PC-3 (cell line): ENCODE measurements at regions not wholly inside any gene's neighbourhood (a gene's known extent, or its start where the extent isn't known, plus 50 kb on each side); places are given as distances from the start of the nearest gene placed in this dataset.

ENCODE experiments used
- ATAC-seq: fragments of 200-7000 bp; cut with Tn5 transposase; 2 replicates; pipeline ENCODE4 v1.9.1; 2020; ENCODE audit warnings: mild to moderate bottlenecking, moderate library complexity
- BruUV-seq: library from RNA; stranded (reverse); fragments of 400-500 nt; replicated peaks from 2 replicates; lab custom pipeline; 2021; lab: Mats Ljungman, UMichigan
- CTCF ChIA-PET: fragments of 300-600 bp; sonication (Branson Sonifier 250); formaldehyde crosslinking; loops from one replicate; lab custom pipeline; 2022; ENCODE audit warnings: antibody characterized with exemption; lab: Charles Lee
- POLR2A ChIA-PET: fragments of 300-600 bp; sonication (Branson Sonifier 250); formaldehyde crosslinking; loops from one replicate; lab custom pipeline; 2022; ENCODE audit warnings: antibody characterized with exemption; ENCODE audit not compliant: unreplicated experiment; lab: Charles Lee
- DNase-seq: peaks from one replicate; pipeline ENCODE4 v3.0.0-alpha.2; 2015
- H2AFZ ChIP-seq: fragments of 300-600 bp; sonication (generic); 2 replicates; pipeline ENCODE4 v1.6.0; 2016; ENCODE audit warnings: antibody characterized with exemption, low read length
- H3F3A ChIP-seq: fragments of 300-600 bp; sonication (generic); one replicate; pipeline ENCODE4 v1.6.0; 2017; ENCODE audit warnings: antibody characterized with exemption, low read length, control low read depth, mild to moderate bottlenecking; ENCODE audit not compliant: unreplicated experiment
- H3K27ac ChIP-seq: fragments of 300-600 bp; sonication (generic); 2 replicates; pipeline ENCODE4 v1.5.1; 2016; ENCODE audit warnings: mild to moderate bottlenecking, low read length
- H3K27me3 ChIP-seq: fragments of 300-600 bp; sonication (generic); 2 replicates; pipeline ENCODE4 v1.6.1; 2016; ENCODE audit warnings: low read length, mixed read lengths
- H3K36me3 ChIP-seq: fragments of 300-600 bp; sonication (generic); 2 replicates; pipeline ENCODE4 v1.6.1; 2016; ENCODE audit warnings: low read depth, mixed run types, low read length, mixed read lengths
- H3K4me1 ChIP-seq: fragments of 300-600 bp; sonication (generic); 2 replicates; pipeline ENCODE4 v1.5.1; 2016; ENCODE audit warnings: low read length; ENCODE audit not compliant: insufficient read depth
- H3K4me2 ChIP-seq: fragments of 300-600 bp; sonication (generic); 2 replicates; pipeline ENCODE4 v1.6.0; 2016; ENCODE audit warnings: low read length
- H3K4me3 ChIP-seq: fragments of 300-600 bp; sonication (generic); 2 replicates; pipeline ENCODE4 v1.5.1; 2016; ENCODE audit warnings: mild to moderate bottlenecking, low read length, mixed read lengths
- H3K79me2 ChIP-seq: fragments of 300-600 bp; sonication (generic); 2 replicates; pipeline ENCODE4 v1.6.1; 2017; ENCODE audit warnings: low read length, mixed read lengths
- H3K9ac ChIP-seq: fragments of 300-600 bp; sonication (generic); 2 replicates; pipeline ENCODE4 v1.6.0; 2016; ENCODE audit warnings: mild to moderate bottlenecking, low read length
- H3K9me2 ChIP-seq: fragments of 300-600 bp; sonication (generic); replicated peaks from 2 replicates; pipeline ENCODE4 v1.6.1; 2016; ENCODE audit warnings: mixed run types, low read length, mixed read lengths
- H3K9me3 ChIP-seq: fragments of 300-600 bp; sonication (generic); 2 replicates; pipeline ENCODE4 v1.6.1; 2016; ENCODE audit warnings: low read length, mixed read lengths
- H4K20me1 ChIP-seq: fragments of 300-600 bp; sonication (generic); 2 replicates; pipeline ENCODE4 v1.6.1; 2016; ENCODE audit warnings: low read length, mixed read lengths
- EZH2 ChIP-seq: fragments of 300-600 bp; sonication (generic); IDR thresholded peaks from one replicate; pipeline ENCODE4 v1.6.1; 2017; ENCODE audit warnings: antibody characterized with exemption, mild to moderate bottlenecking, low read length; ENCODE audit not compliant: unreplicated experiment
- EZH2phosphoT487 ChIP-seq: fragments of 300-600 bp; sonication (generic); IDR thresholded peaks from 2 replicates; pipeline ENCODE4 v1.6.1; 2018; ENCODE audit warnings: mild to moderate bottlenecking, antibody characterized with exemption, low read length, borderline replicate concordance
- intact Hi-C: fragments of 100-400 bp; cut with micrococcal nuclease; formaldehyde crosslinking; loops from 2 replicates; pipeline ENCODE4 v1.9.0; 2023
- TF ChIP-seq, protein P1 (sequence below): fragments of 300-600 bp; sonication (generic); conservative IDR thresholded peaks from 2 replicates; pipeline ENCODE4 v1.5.1; 2017; ENCODE audit warnings: antibody characterized with exemption, low read depth, mild to moderate bottlenecking, low read length

DNA sequence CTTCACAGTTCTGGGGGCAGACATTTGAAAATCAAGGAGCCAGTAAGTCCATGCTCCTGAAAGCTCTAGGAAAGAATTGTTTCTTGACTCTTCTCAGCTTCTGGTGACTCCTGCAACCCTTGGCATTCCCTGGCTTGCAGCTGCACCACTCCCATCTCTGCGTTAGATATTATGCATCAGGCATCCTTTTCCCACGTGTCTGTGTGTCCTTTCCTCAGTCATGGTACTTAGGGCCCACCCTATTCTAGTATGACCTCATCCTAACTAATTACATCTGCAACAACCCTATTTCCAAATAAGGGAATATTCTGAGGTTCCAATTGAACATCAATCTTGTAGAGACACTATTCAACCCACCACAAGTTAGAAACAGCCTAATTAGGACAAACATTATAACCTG, 931.7 kb upstream of the CHAC2 start:
- Histone ChIP-seq H3K9ac (no peak overlapping the region), H3K4me3 (no peak overlapping the region), H3F3A (no peaks in the 10 kb centered on the region), H3K4me2 (no peak overlapping the region), H3K4me1 (no peaks in the 10 kb centered on the region), H4K20me1 (no peaks in the 10 kb centered on the region), H3K36me3 (no peaks in the 10 kb centered on the region), H3K79me2 (no peaks in the 10 kb centered on the region), H3K27ac (no peak overlapping the region), H3K27me3 (no peaks in the 10 kb centered on the region), H3K9me3 (no peaks in the 10 kb centered on the region), H3K9me2 (no peaks in the 10 kb centered on the region), H2AFZ (no peak overlapping the region)
- ATAC-seq (no peak), DNase-seq (no peak)
- intact Hi-C loops = no loop called here
- POLR2A ChIA-PET = no interaction called here
- BruUV-seq = no TSS peak
- CTCF ChIA-PET = no interaction called here
- TF ChIP-seq EZH2 = no peak

DNA sequence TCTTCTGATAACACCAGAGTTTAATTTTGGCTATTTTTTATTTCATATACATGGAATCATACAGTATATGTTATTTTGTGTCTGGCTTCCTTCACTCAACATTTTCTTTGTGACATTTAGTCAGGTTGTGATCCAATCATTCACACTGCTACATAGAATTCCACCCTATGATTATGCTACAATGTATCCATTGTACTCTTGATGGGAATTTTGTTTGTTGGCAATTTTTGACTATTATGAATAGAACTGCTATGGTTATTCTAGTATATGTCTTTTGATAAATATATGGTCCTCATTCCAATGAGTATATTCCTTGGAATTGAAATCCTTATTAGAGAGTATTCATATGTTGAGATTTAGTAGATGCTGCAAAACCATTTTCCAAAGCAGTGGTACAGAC, 936.4 kb upstream of the CHAC2 start:
- no peak overlapping the region for H3K27ac ChIP-seq
- intact Hi-C loops = no loop called here
- no peak overlapping the region for H3K4me3 ChIP-seq
- H3K36me3 ChIP-seq = no peaks in the 10 kb centered on the region
- no peak overlapping the region for H3K9ac ChIP-seq
- DNase-seq = no peak
- ChIA-PET POLR2A (no interaction called here), CTCF (no interaction called here)
- no peaks in the 10 kb centered on the region for H4K20me1 ChIP-seq
- TF ChIP-seq EZH2phosphoT487 (no peak), EZH2 (no peak)
- TF ChIP-seq, protein P1, sequence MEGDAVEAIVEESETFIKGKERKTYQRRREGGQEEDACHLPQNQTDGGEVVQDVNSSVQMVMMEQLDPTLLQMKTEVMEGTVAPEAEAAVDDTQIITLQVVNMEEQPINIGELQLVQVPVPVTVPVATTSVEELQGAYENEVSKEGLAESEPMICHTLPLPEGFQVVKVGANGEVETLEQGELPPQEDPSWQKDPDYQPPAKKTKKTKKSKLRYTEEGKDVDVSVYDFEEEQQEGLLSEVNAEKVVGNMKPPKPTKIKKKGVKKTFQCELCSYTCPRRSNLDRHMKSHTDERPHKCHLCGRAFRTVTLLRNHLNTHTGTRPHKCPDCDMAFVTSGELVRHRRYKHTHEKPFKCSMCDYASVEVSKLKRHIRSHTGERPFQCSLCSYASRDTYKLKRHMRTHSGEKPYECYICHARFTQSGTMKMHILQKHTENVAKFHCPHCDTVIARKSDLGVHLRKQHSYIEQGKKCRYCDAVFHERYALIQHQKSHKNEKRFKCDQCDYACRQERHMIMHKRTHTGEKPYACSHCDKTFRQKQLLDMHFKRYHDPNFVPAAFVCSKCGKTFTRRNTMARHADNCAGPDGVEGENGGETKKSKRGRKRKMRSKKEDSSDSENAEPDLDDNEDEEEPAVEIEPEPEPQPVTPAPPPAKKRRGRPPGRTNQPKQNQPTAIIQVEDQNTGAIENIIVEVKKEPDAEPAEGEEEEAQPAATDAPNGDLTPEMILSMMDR = no peak
- no peaks in the 10 kb centered on the region for H3K27me3 ChIP-seq
- no peaks in the 10 kb centered on the region for H3K9me2 ChIP-seq
- H3K4me2 ChIP-seq = no peak overlapping the region
- H3K4me1 ChIP-seq = no peaks in the 10 kb centered on the region
- H3K79me2 ChIP-seq = no peaks in the 10 kb centered on the region
- no peak for ATAC-seq
- H3K9me3 ChIP-seq = no peaks in the 10 kb centered on the region
- H3F3A ChIP-seq = no peaks in the 10 kb centered on the region
- BruUV-seq = no TSS peak
- H2AFZ ChIP-seq = no peak overlapping the region

- Histone ChIP-seq H3K4me2 (no peak overlapping the region), H3K27ac (no peak overlapping the region), H3K4me1 (no peaks in the 10 kb centered on the region), H3K9me3 (no peaks in the 10 kb centered on the region), H2AFZ (no peak overlapping the region), H3K79me2 (no peaks in the 10 kb centered on the region), H3K27me3 (no peaks in the 10 kb centered on the region), H3K4me3 (no peak overlapping the region), H3K9me2 (no peaks in the 10 kb centered on the region), H3K36me3 (no peaks in the 10 kb centered on the region), H3F3A (no peaks in the 10 kb centered on the region), H4K20me1 (no peaks in the 10 kb centered on the region), H3K9ac (no peak overlapping the region)
- POLR2A ChIA-PET = no interaction called here
- CTCF ChIA-PET = no interaction called here
- no peak for ATAC-seq
- TF ChIP-seq EZH2phosphoT487 (no peak), EZH2 (no peak)
- TF ChIP-seq, protein P1 = no peak
- no peak for DNase-seq
- intact Hi-C loops = no loop called here
- BruUV-seq = no TSS peak
These were observed 939.5 kb upstream of the CHAC2 start for GRCh38 chr2:52828112-52828511.
